A549 (cell line): ENCODE measurements at regions not wholly inside any gene's neighbourhood (a gene's known extent, or its start where the extent isn't known, plus 50 kb on each side); places are given as distances from the start of the nearest gene placed in this dataset.
A peak's percentile ranks its signal among the peaks of the same experiment; 100 is the strongest.

Source experiments
- ATAC-seq, 2 experiments: fragments of 200-7000 bp in 1 of 2; fragments of >200 bp in 1 of 2; cut with Nextera tagmentation in 1 of 2; cut with Tn5 transposase in 1 of 2; 3 replicates each; pipeline versions ENCODE4 v1.8.0 to v1.9.1; 2018 to 2020; ENCODE audit warnings: mild to moderate bottlenecking in 1 of 2, moderate library complexity in 1 of 2
- CTCF ChIA-PET: fragments of 300-600 bp; sonication (Branson Sonifier 250); formaldehyde crosslinking; extraction: SDS; loops from one replicate; lab custom pipeline; 2021; ENCODE audit warnings: antibody characterized with exemption, inconsistent platforms; lab: Yijun Ruan, JAX
- POLR2A ChIA-PET: fragments of 350-600 bp; formaldehyde crosslinking; extraction: SDS; loops from one replicate; lab custom pipeline; 2021; ENCODE audit warnings: antibody characterized with exemption, inconsistent platforms; lab: Yijun Ruan, JAX
- DNase-seq, 2 experiments: peaks; one replicate each; pipeline versions ENCODE4 v3.0.0 to v3.0.0-alpha.2; 2011 to 2016; ENCODE audit warnings: low read depth in 1 of 2, low spot score in 1 of 2
- FAIRE-seq: peaks from 2 replicates; lab custom pipeline; 2011; peaks lifted over from hg19 to GRCh38; lab: Jason Lieb, UNC
- H3K27ac ChIP-seq, 2 experiments: fragments of >200 bp; sonication (Bioruptor Twin); formaldehyde crosslinking; 3 replicates each; pipeline ENCODE4 v1.5.1; 2016 to 2017
- H3K4me1 ChIP-seq: fragments of >200 bp; sonication (Bioruptor Twin); formaldehyde crosslinking; 3 replicates; pipeline ENCODE4 v1.6.1; 2016
- H3K4me2 ChIP-seq: fragments of >200 bp; sonication (Bioruptor Twin); formaldehyde crosslinking; 3 replicates; pipeline ENCODE4 v1.6.1; 2016
- H3K4me3 ChIP-seq: fragments of >200 bp; sonication (Bioruptor Twin); formaldehyde crosslinking; 3 replicates; pipeline ENCODE4 v1.5.1; 2016
- H3K9me3 ChIP-seq: fragments of >200 bp; sonication (Bioruptor Twin); formaldehyde crosslinking; 3 replicates; pipeline ENCODE4 v1.6.1; 2016
- ATOH8 ChIP-seq: fragments of 250-450 bp; sonication (Bioruptor Pico); IDR thresholded peaks from 2 replicates; pipeline ENCODE4 v1.5.0; 2020; ENCODE audit warnings: low read depth, mild to moderate bottlenecking, moderate library complexity
- BHLHE40 ChIP-seq: IDR thresholded peaks from 2 replicates; pipeline ENCODE4 v1.6.1; 2012; ENCODE audit warnings: low read depth, low read length, inconsistent platforms
- CBX2 ChIP-seq: fragments of 200-600 bp; sonication (generic); IDR thresholded peaks from 2 replicates; pipeline ENCODE4 v1.6.1; 2016; ENCODE audit warnings: low read depth, mild to moderate bottlenecking, borderline replicate concordance
- CEBPB ChIP-seq, 2 experiments: fragments of >200 bp in 1 of 2; sonication (Bioruptor Twin) in 1 of 2; formaldehyde crosslinking in 1 of 2; IDR thresholded peaks; 2 replicates each; pipeline ENCODE4 v1.6.1; 2012 to 2016
- CHD2 ChIP-seq: fragments of 150-350 bp; IDR thresholded peaks from 2 replicates; pipeline ENCODE4 v1.6.1; 2014; ENCODE audit warnings: low read length; ENCODE audit not compliant: partially characterized antibody
- CHD4 ChIP-seq: fragments of 200-600 bp; sonication (generic); IDR thresholded peaks from 2 replicates; pipeline ENCODE4 v1.6.1; 2016; ENCODE audit warnings: antibody characterized with exemption, mild to moderate bottlenecking, borderline replicate concordance
- EP300 ChIP-seq, 2 experiments: fragments of >200 bp; sonication (Bioruptor Twin); formaldehyde crosslinking; IDR thresholded peaks; 2 replicates in 1 of 2; 3 replicates in 1 of 2; pipeline ENCODE4 v1.6.1; 2016 to 2017
- ESRRA ChIP-seq: fragments of 150-350 bp; IDR thresholded peaks from 2 replicates; pipeline ENCODE4 v1.6.1; 2014; ENCODE audit warnings: mild to moderate bottlenecking, low read length, borderline replicate concordance
- FOSB ChIP-seq: fragments of 250-450 bp; sonication (Bioruptor Pico); IDR thresholded peaks from 2 replicates; pipeline ENCODE4 v1.5.0; 2020; ENCODE audit warnings: mild to moderate bottlenecking, moderate library complexity
- FOSL2 ChIP-seq, 2 experiments: fragments of 450-650 bp in 1 of 2; fragments of >200 bp in 1 of 2; sonication (Bioruptor Twin) in 1 of 2; formaldehyde crosslinking; IDR thresholded peaks; 2 replicates each; pipeline versions ENCODE4 v1.5.0 to v1.6.1; 2016 to 2020; ENCODE audit warnings: mild to moderate bottlenecking in 1 of 2, moderate library complexity in 1 of 2
- GATA3 ChIP-seq: IDR thresholded peaks from 2 replicates; pipeline ENCODE4 v1.6.1; 2012; ENCODE audit warnings: borderline replicate concordance
- HOXA7 ChIP-seq: fragments of 250-450 bp; sonication (Bioruptor Pico); IDR thresholded peaks from 2 replicates; pipeline ENCODE4 v1.5.0; 2020; ENCODE audit warnings: mild to moderate bottlenecking, moderate library complexity
- HOXB13 ChIP-seq: fragments of 250-450 bp; sonication (Bioruptor Pico); IDR thresholded peaks from 2 replicates; pipeline ENCODE4 v1.5.0; 2020; ENCODE audit warnings: low read depth, mild to moderate bottlenecking, moderate library complexity
- HOXB5 ChIP-seq: fragments of 250-450 bp; sonication (Bioruptor Pico); IDR thresholded peaks from 2 replicates; pipeline ENCODE4 v1.5.0; 2020; ENCODE audit warnings: mild to moderate bottlenecking, moderate library complexity
- JUN ChIP-seq, 2 experiments: fragments of >200 bp; sonication (Bioruptor Twin); formaldehyde crosslinking; IDR thresholded peaks; 2 replicates in 1 of 2; 3 replicates in 1 of 2; pipeline ENCODE4 v1.6.1; 2016 to 2017
- JUNB ChIP-seq: fragments of >200 bp; sonication (Bioruptor Twin); formaldehyde crosslinking; IDR thresholded peaks from 2 replicates; pipeline ENCODE4 v1.6.1; 2016
- MAZ ChIP-seq: fragments of 150-350 bp; IDR thresholded peaks from 2 replicates; pipeline ENCODE4 v1.6.1; 2014; ENCODE audit warnings: antibody characterized with exemption, low read depth, low read length, borderline replicate concordance
- MYC ChIP-seq: IDR thresholded peaks from 2 replicates; pipeline ENCODE4 v1.6.1; 2012; ENCODE audit warnings: mild to moderate bottlenecking, inconsistent platforms, low read length, improper control_type of control experiment, borderline replicate concordance
- NPAS2 ChIP-seq: fragments of 250-450 bp; sonication (Bioruptor Pico); IDR thresholded peaks from 2 replicates; pipeline ENCODE4 v1.8.0; 2022; ENCODE audit warnings: mild to moderate bottlenecking, moderate library complexity, borderline replicate concordance
- POLR2AphosphoS2 ChIP-seq: conservative IDR thresholded peaks from 2 replicates; pipeline ENCODE4 v1.6.1; 2012; ENCODE audit warnings: low read length, improper control_type of control experiment, inconsistent platforms
- RAD21 ChIP-seq, 2 experiments: fragments of >200 bp in 1 of 2; sonication (Bioruptor Twin) in 1 of 2; formaldehyde crosslinking in 1 of 2; IDR thresholded peaks in 1 of 2; conservative IDR thresholded peaks in 1 of 2; 2 replicates in 1 of 2; 3 replicates in 1 of 2; pipeline ENCODE4 v1.6.1; 2012 to 2018; ENCODE audit warnings: inconsistent platforms in 1 of 2
- RARB ChIP-seq: fragments of 250-450 bp; sonication (Bioruptor Pico); IDR thresholded peaks from 2 replicates; pipeline ENCODE4 v1.8.0; 2021; ENCODE audit warnings: mild to moderate bottlenecking, moderate library complexity
- SMC3 ChIP-seq: fragments of >200 bp; sonication (Bioruptor Twin); formaldehyde crosslinking; IDR thresholded peaks from 3 replicates; pipeline ENCODE4 v1.6.1; 2018; ENCODE audit warnings: inconsistent platforms
- SREBF2 ChIP-seq: fragments of 450-650 bp; IDR thresholded peaks from 2 replicates; pipeline ENCODE4 v1.6.1; 2014; ENCODE audit warnings: mild to moderate bottlenecking, moderate library complexity
- TFCP2L1 ChIP-seq: fragments of 250-450 bp; sonication (Bioruptor Pico); IDR thresholded peaks from 2 replicates; pipeline ENCODE4 v1.5.0; 2021; ENCODE audit warnings: mild to moderate bottlenecking
- ZFP36 ChIP-seq: fragments of 450-650 bp; IDR thresholded peaks from 2 replicates; pipeline ENCODE4 v1.6.1; 2014; ENCODE audit warnings: borderline replicate concordance; ENCODE audit not compliant: partially characterized antibody
- ZSCAN20 ChIP-seq: fragments of 250-450 bp; sonication (Bioruptor Pico); IDR thresholded peaks from 2 replicates; pipeline ENCODE4 v1.8.0; 2022; ENCODE audit warnings: mild to moderate bottlenecking, moderate library complexity
- WGBS: methylation state at CpG from one replicate; pipeline ENCODE4 v1.1.6; 2017; ENCODE audit errors: missing lambda C conversion rate; 5-methylcytosine and 5-hydroxymethylcytosine counted together
- TF ChIP-seq, protein P1 (sequence below): IDR thresholded peaks from 2 replicates; pipeline ENCODE4 v1.6.1; 2012; ENCODE audit warnings: low read depth, borderline replicate concordance
- TF ChIP-seq, protein P2 (sequence below): fragments of 200-600 bp; sonication (generic); IDR thresholded peaks from 2 replicates; pipeline ENCODE4 v1.6.1; 2016; ENCODE audit warnings: antibody characterized with exemption, mild to moderate bottlenecking, moderate library complexity
- TF ChIP-seq, protein P3 (sequence below): fragments of 150-350 bp; IDR thresholded peaks from 2 replicates; pipeline ENCODE4 v1.6.1; 2014; ENCODE audit warnings: low read depth, mild to moderate bottlenecking, low read length

DNA sequence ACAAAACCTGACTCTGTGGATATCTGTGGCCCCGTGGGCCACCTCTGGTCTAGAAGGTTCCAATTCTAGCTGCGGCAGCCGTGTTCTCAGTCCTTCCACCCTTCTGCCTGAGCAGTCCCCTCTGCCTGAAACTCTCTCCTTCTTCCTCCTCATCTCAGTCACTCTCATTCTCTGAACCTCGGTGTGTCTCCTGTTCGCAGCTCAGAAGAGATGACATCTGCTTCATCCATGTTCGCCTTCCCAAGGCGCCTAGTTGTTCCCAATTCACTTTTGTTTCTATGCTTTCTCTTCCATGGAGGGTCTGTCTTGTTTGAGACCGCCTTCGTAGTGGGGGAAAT is 95.5 kb downstream of the CEBPB start:
- 0 out of 3 replicates have a peak, but pooled peaks cover 2% of the 10 kb centered on the region for H3K9me3 ChIP-seq
- CTCF ChIA-PET: interaction anchor here (1.2 to 4.1 kb wide), 6 partner anchors 8 to 35 kb away, joined by 3 to 14 read pairs (median 6); no protein-coding TSS in a partner anchor
- TF ChIP-seq, protein P1, sequence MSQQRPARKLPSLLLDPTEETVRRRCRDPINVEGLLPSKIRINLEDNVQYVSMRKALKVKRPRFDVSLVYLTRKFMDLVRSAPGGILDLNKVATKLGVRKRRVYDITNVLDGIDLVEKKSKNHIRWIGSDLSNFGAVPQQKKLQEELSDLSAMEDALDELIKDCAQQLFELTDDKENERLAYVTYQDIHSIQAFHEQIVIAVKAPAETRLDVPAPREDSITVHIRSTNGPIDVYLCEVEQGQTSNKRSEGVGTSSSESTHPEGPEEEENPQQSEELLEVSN: 0 out of 2 replicates have a peak, but pooled peaks have one; percentile 30
- no peak for TF ChIP-seq FOSB (CRISPR knock-in tag)
- 0 out of 2 replicates have a peak, but pooled peaks have one; percentile 24 for TF ChIP-seq HOXB13 (CRISPR knock-in tag)
- TF ChIP-seq CHD2: no peak
- TF ChIP-seq CEBPB (IDR thresholded peaks at IDR 0.05): no peak
- 0 out of 5 replicates have a peak, but pooled peaks of 1 of the 2 experiments have one; percentile 24 for TF ChIP-seq JUN (IDR thresholded peaks at IDR 0.05)
- TF ChIP-seq, protein P2, sequence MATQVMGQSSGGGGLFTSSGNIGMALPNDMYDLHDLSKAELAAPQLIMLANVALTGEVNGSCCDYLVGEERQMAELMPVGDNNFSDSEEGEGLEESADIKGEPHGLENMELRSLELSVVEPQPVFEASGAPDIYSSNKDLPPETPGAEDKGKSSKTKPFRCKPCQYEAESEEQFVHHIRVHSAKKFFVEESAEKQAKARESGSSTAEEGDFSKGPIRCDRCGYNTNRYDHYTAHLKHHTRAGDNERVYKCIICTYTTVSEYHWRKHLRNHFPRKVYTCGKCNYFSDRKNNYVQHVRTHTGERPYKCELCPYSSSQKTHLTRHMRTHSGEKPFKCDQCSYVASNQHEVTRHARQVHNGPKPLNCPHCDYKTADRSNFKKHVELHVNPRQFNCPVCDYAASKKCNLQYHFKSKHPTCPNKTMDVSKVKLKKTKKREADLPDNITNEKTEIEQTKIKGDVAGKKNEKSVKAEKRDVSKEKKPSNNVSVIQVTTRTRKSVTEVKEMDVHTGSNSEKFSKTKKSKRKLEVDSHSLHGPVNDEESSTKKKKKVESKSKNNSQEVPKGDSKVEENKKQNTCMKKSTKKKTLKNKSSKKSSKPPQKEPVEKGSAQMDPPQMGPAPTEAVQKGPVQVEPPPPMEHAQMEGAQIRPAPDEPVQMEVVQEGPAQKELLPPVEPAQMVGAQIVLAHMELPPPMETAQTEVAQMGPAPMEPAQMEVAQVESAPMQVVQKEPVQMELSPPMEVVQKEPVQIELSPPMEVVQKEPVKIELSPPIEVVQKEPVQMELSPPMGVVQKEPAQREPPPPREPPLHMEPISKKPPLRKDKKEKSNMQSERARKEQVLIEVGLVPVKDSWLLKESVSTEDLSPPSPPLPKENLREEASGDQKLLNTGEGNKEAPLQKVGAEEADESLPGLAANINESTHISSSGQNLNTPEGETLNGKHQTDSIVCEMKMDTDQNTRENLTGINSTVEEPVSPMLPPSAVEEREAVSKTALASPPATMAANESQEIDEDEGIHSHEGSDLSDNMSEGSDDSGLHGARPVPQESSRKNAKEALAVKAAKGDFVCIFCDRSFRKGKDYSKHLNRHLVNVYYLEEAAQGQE: no peak
- TF ChIP-seq MYC: no peak
- no peak for TF ChIP-seq MAZ
- 0 out of 2 replicates have a peak, but pooled peaks have one; percentile 15 for TF ChIP-seq RARB (CRISPR knock-in tag)
- TF ChIP-seq ZSCAN20: no peak
- no peak for TF ChIP-seq SMC3
- no peak for TF ChIP-seq EP300 (IDR thresholded peaks at IDR 0.05)
- no peak for TF ChIP-seq CBX2
- TF ChIP-seq SREBF2: no peak
- TF ChIP-seq TFCP2L1 (CRISPR knock-in tag): 0 out of 2 replicates have a peak, but pooled peaks have one; percentile 52
- no peak for TF ChIP-seq POLR2AphosphoS2
- no peak for TF ChIP-seq ATOH8 (CRISPR knock-in tag)
- TF ChIP-seq JUNB: no peak
- TF ChIP-seq NPAS2 (CRISPR knock-in tag): no peak
- FAIRE-seq (no peak), ATAC-seq (peak; percentile 3 to 35; a peak in 4 of 6 replicates), DNase-seq (no peak)
- H3K4me3 ChIP-seq: 0 out of 3 replicates have a peak overlapping the region, but pooled peaks have one; percentile 4
- H3K27ac ChIP-seq: peak overlapping the region; percentile 96
- WGBS: 40% methylated on average over 9 of the region's 9 CpGs
- H3K4me1 ChIP-seq: peaks cover 73% of the 10 kb centered on the region
- POLR2A ChIA-PET: interaction anchor here (1.0 to 2.6 kb wide), 3 partner anchors 23 to 95 kb away, joined by 4 to 9 read pairs (median 5); partner anchors contain the start of gene CEBPB
- H3K4me2 ChIP-seq: peak overlapping the region; percentile 77

GRCh38 chr20:50286609-50287008 is 96.0 kb downstream of the CEBPB start:
- ChIA-PET POLR2A (interaction anchor here (1.0 to 2.6 kb wide), 3 partner anchors 23 to 96 kb away, joined by 4 to 9 read pairs (median 5); partner anchors contain the start of gene CEBPB), CTCF (interaction anchor here (1.2 to 4.1 kb wide), 4 partner anchors 14 to 34 kb away, joined by 3 to 13 read pairs (median 4); no protein-coding TSS in a partner anchor)
- ATAC-seq: peak; percentile 62 to 86
- DNase-seq: peak; percentile 86 to 95
- H3K4me2 ChIP-seq: peak overlapping the region; percentile 77
- 0 out of 3 replicates have a peak overlapping the region, but pooled peaks have one; percentile 4 for H3K4me3 ChIP-seq
- H3K4me1 ChIP-seq: peaks cover 73% of the 10 kb centered on the region
- H3K9me3 ChIP-seq: 0 out of 3 replicates have a peak, but pooled peaks cover 2% of the 10 kb centered on the region
- 5% methylated on average over 10 of the region's 11 CpGs for WGBS
- FAIRE-seq: no peak
- H3K27ac ChIP-seq: peak overlapping the region; percentile 96
- TF ChIP-seq ESRRA (no peak), CHD4 (no peak), ZFP36 (no peak), FOSL2 (IDR thresholded peaks at IDR 0.05) (no peak), FOSL2 (CRISPR knock-in tag; IDR thresholded peaks at IDR 0.05) (peak; percentile 74), HOXB5 (CRISPR knock-in tag) (0 out of 2 replicates have a peak, but pooled peaks have one; percentile 43), BHLHE40 (no peak), FOSB (CRISPR knock-in tag) (no peak), JUNB (no peak), RAD21 (conservative IDR thresholded peaks at IDR 0.05 in 1 of 2, IDR thresholded peaks at IDR 0.05 in 1 of 2) (0 out of 5 replicates have a peak, but pooled peaks of 1 of the 2 experiments have one; percentile 14), GATA3 (no peak), HOXA7 (CRISPR knock-in tag) (no peak), NPAS2 (CRISPR knock-in tag) (no peak)
- TF ChIP-seq, protein P3, sequence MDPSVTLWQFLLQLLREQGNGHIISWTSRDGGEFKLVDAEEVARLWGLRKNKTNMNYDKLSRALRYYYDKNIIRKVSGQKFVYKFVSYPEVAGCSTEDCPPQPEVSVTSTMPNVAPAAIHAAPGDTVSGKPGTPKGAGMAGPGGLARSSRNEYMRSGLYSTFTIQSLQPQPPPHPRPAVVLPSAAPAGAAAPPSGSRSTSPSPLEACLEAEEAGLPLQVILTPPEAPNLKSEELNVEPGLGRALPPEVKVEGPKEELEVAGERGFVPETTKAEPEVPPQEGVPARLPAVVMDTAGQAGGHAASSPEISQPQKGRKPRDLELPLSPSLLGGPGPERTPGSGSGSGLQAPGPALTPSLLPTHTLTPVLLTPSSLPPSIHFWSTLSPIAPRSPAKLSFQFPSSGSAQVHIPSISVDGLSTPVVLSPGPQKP: no peak
